GM19025 (cell line): ENCODE measurements at regions not wholly inside any gene's neighbourhood (a gene's known extent, or its start where the extent isn't known, plus 50 kb on each side); places are given as distances from the start of the nearest gene placed in this dataset.

ENCODE experiments used
- ATAC-seq: cut with Tn5 transposase; IDR thresholded peaks from one replicate; pipeline ENCODE4 v1.9.1; 2021; ENCODE audit warnings: mild to moderate bottlenecking, low read depth, moderate library complexity; ENCODE audit not compliant: unreplicated experiment

- ATAC-seq, result no peak
Observed at GRCh38 chr11:109552376-109552775, 130.4 kb downstream of the C11orf87 start.

GRCh38 chr11:109553284-109553683 is 131.3 kb downstream of the C11orf87 start:
- no peak for ATAC-seq

GRCh38 chr11:109554951-109555350 is 133.0 kb downstream of the C11orf87 start:
- ATAC-seq, result no peak

GRCh38 chr11:109564241-109564640 is 142.3 kb downstream of the C11orf87 start:
- ATAC-seq, result no peak

- ATAC-seq, result no peak
Observed at GRCh38 chr11:109582470-109582869, 160.5 kb downstream of the C11orf87 start.

- no peak for ATAC-seq
Observed at GRCh38 chr11:109584001-109584972, 162.3 kb downstream of the C11orf87 start.

GRCh38 chr11:109586789-109587188 is 164.8 kb downstream of the C11orf87 start:
- ATAC-seq, result no peak

GRCh38 chr11:109590782-109591181 is 168.8 kb downstream of the C11orf87 start:
- ATAC-seq, result no peak

GRCh38 chr11:109597336-109597735 is 175.3 kb downstream of the C11orf87 start:
- ATAC-seq, result no peak

GRCh38 chr11:109604481-109605400 is 182.8 kb downstream of the C11orf87 start:
- no peak for ATAC-seq

- no peak for ATAC-seq
Observed at GRCh38 chr11:109606256-109606655, 184.3 kb downstream of the C11orf87 start.

GRCh38 chr11:109609454-109610185 is 187.6 kb downstream of the C11orf87 start:
- no peak for ATAC-seq

- ATAC-seq, result no peak
Observed at GRCh38 chr11:109612496-109612895, 190.5 kb downstream of the C11orf87 start.

- ATAC-seq, result no peak
Observed at GRCh38 chr11:109619498-109619897, 197.5 kb downstream of the C11orf87 start.

- no peak for ATAC-seq
Observed at GRCh38 chr11:109629734-109630133, 207.7 kb downstream of the C11orf87 start.

GRCh38 chr11:109641549-109641948 is 219.6 kb downstream of the C11orf87 start:
- ATAC-seq, result no peak

GRCh38 chr11:109644152-109644551 is 222.2 kb downstream of the C11orf87 start:
- ATAC-seq, result no peak

GRCh38 chr11:109648804-109649203 is 226.8 kb downstream of the C11orf87 start:
- ATAC-seq, result no peak

GRCh38 chr11:109654091-109654490 is 232.1 kb downstream of the C11orf87 start:
- no peak for ATAC-seq

- no peak for ATAC-seq
Observed at GRCh38 chr11:109658190-109658589, 236.2 kb downstream of the C11orf87 start.
